ENCODE measurements at regions not wholly inside any gene's neighbourhood (a gene's known extent, or its start where the extent isn't known, plus 50 kb on each side); places are given as distances from the start of the nearest gene placed in this dataset.
A peak's percentile ranks its signal among the peaks of the same experiment; 100 is the strongest.

- dilution Hi-C loops (cut with MboI; ENCODE audit: extremely low pct_ligation_motif_present, low sequenced_read_pairs), result no loop called here
- no peak overlapping the region for H3K4me3 ChIP-seq (replicated peaks in 1 of 3; ENCODE audit: insufficient read depth in 1 of 3, low read depth in 1 of 3, low read length in 3 of 3)
- no peaks in the 10 kb centered on the region for H3K9me3 ChIP-seq (replicated peaks; ENCODE audit: control insufficient read depth, insufficient read depth, low read length)
- DNase-seq (ENCODE audit: low read depth, low spot score), result peak; percentile 41
- no peak for FAIRE-seq
- H2AFZ ChIP-seq (ENCODE audit: low read depth, low read length), result no peak overlapping the region
- no TSS peak for BruUV-seq (replicated peaks)
- H3K9me1 ChIP-seq (replicated peaks; ENCODE audit: control insufficient read depth, extremely low read depth, insufficient read depth, low read length), result no peaks in the 10 kb centered on the region
- H3K4me1 ChIP-seq (ENCODE audit: control insufficient read depth, extremely low read depth, insufficient read depth, low read length), result no peaks in the 10 kb centered on the region
- TF ChIP-seq JUN (IDR thresholded peaks at IDR 0.05; ENCODE audit: borderline replicate concordance, insufficient read depth, insufficient read length, low read depth) (no peak), FOS (IDR thresholded peaks at IDR 0.05; ENCODE audit: borderline replicate concordance, insufficient read depth, low read length) (no peak), POLR2AphosphoS5 (IDR thresholded peaks at IDR 0.05; ENCODE audit: insufficient read depth, low read depth, low read length) (no peak), GATA2 (IDR thresholded peaks at IDR 0.05; ENCODE audit: insufficient read depth, insufficient read length, low read depth, low read length) (no peak), EZH2 (IDR thresholded peaks at IDR 0.05; ENCODE audit: borderline replicate concordance, low read depth, low read length, severe bottlenecking) (no peak), MYC (IDR thresholded peaks at IDR 0.05; ENCODE audit: low read depth, low read length) (no peak), POLR2A (IDR thresholded peaks at IDR 0.05; ENCODE audit: low read depth, low read length) (no peak)
- TF ChIP-seq, protein P1, sequence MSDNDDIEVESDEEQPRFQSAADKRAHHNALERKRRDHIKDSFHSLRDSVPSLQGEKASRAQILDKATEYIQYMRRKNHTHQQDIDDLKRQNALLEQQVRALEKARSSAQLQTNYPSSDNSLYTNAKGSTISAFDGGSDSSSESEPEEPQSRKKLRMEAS (IDR thresholded peaks at IDR 0.05; ENCODE audit: insufficient read depth, insufficient read length), result no peak
- TF ChIP-seq, protein P2, sequence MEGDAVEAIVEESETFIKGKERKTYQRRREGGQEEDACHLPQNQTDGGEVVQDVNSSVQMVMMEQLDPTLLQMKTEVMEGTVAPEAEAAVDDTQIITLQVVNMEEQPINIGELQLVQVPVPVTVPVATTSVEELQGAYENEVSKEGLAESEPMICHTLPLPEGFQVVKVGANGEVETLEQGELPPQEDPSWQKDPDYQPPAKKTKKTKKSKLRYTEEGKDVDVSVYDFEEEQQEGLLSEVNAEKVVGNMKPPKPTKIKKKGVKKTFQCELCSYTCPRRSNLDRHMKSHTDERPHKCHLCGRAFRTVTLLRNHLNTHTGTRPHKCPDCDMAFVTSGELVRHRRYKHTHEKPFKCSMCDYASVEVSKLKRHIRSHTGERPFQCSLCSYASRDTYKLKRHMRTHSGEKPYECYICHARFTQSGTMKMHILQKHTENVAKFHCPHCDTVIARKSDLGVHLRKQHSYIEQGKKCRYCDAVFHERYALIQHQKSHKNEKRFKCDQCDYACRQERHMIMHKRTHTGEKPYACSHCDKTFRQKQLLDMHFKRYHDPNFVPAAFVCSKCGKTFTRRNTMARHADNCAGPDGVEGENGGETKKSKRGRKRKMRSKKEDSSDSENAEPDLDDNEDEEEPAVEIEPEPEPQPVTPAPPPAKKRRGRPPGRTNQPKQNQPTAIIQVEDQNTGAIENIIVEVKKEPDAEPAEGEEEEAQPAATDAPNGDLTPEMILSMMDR (IDR thresholded peaks at IDR 0.05; ENCODE audit: extremely low read depth in 1 of 2, insufficient read depth in 1 of 2, low read depth in 1 of 2, low read length in 2 of 2), result no peak
- intact Hi-C loops (cut with micrococcal nuclease), result no loop called here
- no peak overlapping the region for H3K9ac ChIP-seq (replicated peaks; ENCODE audit: extremely low read depth, insufficient read depth, low read length)
- no peaks in the 10 kb centered on the region for H4K20me1 ChIP-seq (replicated peaks; ENCODE audit: control insufficient read depth, extremely low read depth, insufficient read depth, low read length)
- H3K4me2 ChIP-seq (ENCODE audit: insufficient read depth, low read length), result no peak overlapping the region
- H3K27ac ChIP-seq (ENCODE audit: insufficient read depth, low read depth, low read length), result no peak overlapping the region
- CTCF ChIA-PET, result no interaction called here
- H3K27me3 ChIP-seq (ENCODE audit: control insufficient read depth in 2 of 2, insufficient read depth in 2 of 2, low read length in 2 of 2), result no peaks in the 10 kb centered on the region
- POLR2A ChIA-PET, result no interaction called here
- H3K36me3 ChIP-seq (ENCODE audit: control insufficient read depth in 2 of 2, extremely low read depth in 1 of 2, insufficient read depth in 2 of 2, low read length in 2 of 2), result no peaks in the 10 kb centered on the region
- H3K79me2 ChIP-seq (ENCODE audit: control insufficient read depth, insufficient read depth, low read length), result no peaks in the 10 kb centered on the region
Observed at GRCh38 chr6:23323897-23324296, 754.5 kb downstream of the HDGFL1 start.
